ENCODE measurements at regions not wholly inside any gene's neighbourhood (a gene's known extent, or its start where the extent isn't known, plus 50 kb on each side); places are given as distances from the start of the nearest gene placed in this dataset.
A peak's percentile ranks its signal among the peaks of the same experiment; 100 is the strongest.
"Not testable (repeated sequence)": the region's sequence is repeated elsewhere in the genome, so short reads cannot be mapped to it uniquely, and the experiment has no call there.

GRCh38 chr16:76705892-76706291 is 428.7 kb downstream of the CNTNAP4 start:
- DNase-seq (ENCODE audit: missing footprints) (no peak), ATAC-seq (no peak)
- intact Hi-C loops (cut with DNase I): no loop called here

GRCh38 chr16:76713191-76713590 is 436.0 kb downstream of the CNTNAP4 start:
- ATAC-seq (no peak), DNase-seq (ENCODE audit: missing footprints) (no peak)
- intact Hi-C loops (cut with DNase I): no loop called here

GRCh38 chr16:76716251-76716650 is 439.1 kb downstream of the CNTNAP4 start:
- intact Hi-C loops (cut with DNase I); ATAC-seq; DNase-seq (ENCODE audit: missing footprints): not testable (repeated sequence)

- DNase-seq (ENCODE audit: missing footprints): no peak
- no peak for ATAC-seq
- intact Hi-C loops (cut with DNase I): no loop called here
Observed at GRCh38 chr16:76724181-76724580, 447.0 kb downstream of the CNTNAP4 start.

GRCh38 chr16:76729525-76729924 is 452.3 kb downstream of the CNTNAP4 start:
- intact Hi-C loops (cut with DNase I): no loop called here
- ATAC-seq (no peak), DNase-seq (ENCODE audit: missing footprints) (no peak)

- DNase-seq (ENCODE audit: missing footprints): no peak
- intact Hi-C loops (cut with DNase I): no loop called here
- ATAC-seq: no peak
Observed at GRCh38 chr16:76732894-76733293, 455.7 kb downstream of the CNTNAP4 start.

GRCh38 chr16:76741623-76742022 is 449.4 kb upstream of the MON1B start:
- ATAC-seq (no peak), DNase-seq (ENCODE audit: missing footprints) (no peak)
- intact Hi-C loops (cut with DNase I): no loop called here

GRCh38 chr16:76748461-76749348 is 442.3 kb upstream of the MON1B start:
- intact Hi-C loops (cut with DNase I): no loop called here

GRCh38 chr16:76749780-76750375 is 441.1 kb upstream of the MON1B start:
- intact Hi-C loops (cut with DNase I): no loop called here
- no peak for ATAC-seq
- DNase-seq (ENCODE audit: missing footprints): no peak

More at GRCh38 chr16:76748461-76749348, 442.3 kb upstream of the MON1B start:
- ATAC-seq: no peak
- no peak for DNase-seq (ENCODE audit: missing footprints)

- intact Hi-C loops (cut with DNase I): no loop called here
- ATAC-seq (no peak), DNase-seq (ENCODE audit: missing footprints) (no peak)
Observed at GRCh38 chr16:76755496-76755895, 435.5 kb upstream of the MON1B start.

- ATAC-seq: no peak
- DNase-seq (ENCODE audit: missing footprints): no peak
- intact Hi-C loops (cut with DNase I): no loop called here
Observed at GRCh38 chr16:76756423-76756822, 434.6 kb upstream of the MON1B start.

- ATAC-seq (no peak), DNase-seq (ENCODE audit: missing footprints) (no peak)
- intact Hi-C loops (cut with DNase I): no loop called here
Observed at GRCh38 chr16:76756951-76757350, 434.0 kb upstream of the MON1B start.

GRCh38 chr16:76766538-76766937 is 424.5 kb upstream of the MON1B start:
- ATAC-seq (no peak), DNase-seq (ENCODE audit: missing footprints) (no peak)
- intact Hi-C loops (cut with DNase I): no loop called here

- intact Hi-C loops (cut with DNase I): no loop called here
- DNase-seq (ENCODE audit: missing footprints) (no peak), ATAC-seq (no peak)
Observed at GRCh38 chr16:76768316-76768715, 422.7 kb upstream of the MON1B start.

GRCh38 chr16:76768948-76769347 is 422.0 kb upstream of the MON1B start:
- DNase-seq (ENCODE audit: missing footprints) (peak; percentile 27), ATAC-seq (no peak)
- intact Hi-C loops (cut with DNase I): no loop called here

GRCh38 chr16:76771216-76771615 is 419.8 kb upstream of the MON1B start:
- intact Hi-C loops (cut with DNase I): no loop called here
- ATAC-seq (no peak), DNase-seq (ENCODE audit: missing footprints) (no peak)

- ATAC-seq (no peak), DNase-seq (ENCODE audit: missing footprints) (no peak)
- intact Hi-C loops (cut with DNase I): no loop called here
Observed at GRCh38 chr16:76777721-76778465, 413.1 kb upstream of the MON1B start.

GRCh38 chr16:76780556-76780955 is 410.4 kb upstream of the MON1B start:
- DNase-seq (ENCODE audit: missing footprints): no peak
- no peak for ATAC-seq
- intact Hi-C loops (cut with DNase I): no loop called here

GRCh38 chr16:76784530-76784929 is 406.5 kb upstream of the MON1B start:
- ATAC-seq (no peak), DNase-seq (ENCODE audit: missing footprints) (no peak)
- intact Hi-C loops (cut with DNase I): no loop called here

GRCh38 chr16:76787394-76787793 is 403.6 kb upstream of the MON1B start:
- no peak for DNase-seq (ENCODE audit: missing footprints)
- intact Hi-C loops (cut with DNase I): no loop called here
- no peak for ATAC-seq

All from Right ventricle myocardium inferior (tissue), 1 donor.